ENCODE measurements at regions not wholly inside any gene's neighbourhood (a gene's known extent, or its start where the extent isn't known, plus 50 kb on each side); places are given as distances from the start of the nearest gene placed in this dataset.

GRCh38 chr11:127059286-127059685 lies 58.7 kb upstream of the KIRREL3 start:
- no peaks in the 10 kb centered on the region for H3K27me3 Mint-ChIP-seq (ENCODE audit: insufficient read depth, unreplicated experiment)
- peaks cover 6% of the 10 kb centered on the region for H3K36me3 Mint-ChIP-seq (ENCODE audit: insufficient read depth, unreplicated experiment)
- POLR2A ChIA-PET: no interaction called here
- H3K27ac Mint-ChIP-seq (ENCODE audit: low read depth, unreplicated experiment): no peak overlapping the region
- intact Hi-C loops (cut with micrococcal nuclease): no loop called here
- no peak for TF ChIP-seq CTCF (IDR thresholded peaks at IDR 0.05; ENCODE audit: unreplicated experiment)
- CTCF ChIA-PET: no interaction called here
- no peak for DNase-seq (ENCODE audit: unreplicated experiment)
- H3K9me3 Mint-ChIP-seq (ENCODE audit: unreplicated experiment): peaks cover 28% of the 10 kb centered on the region
- BruUV-seq (replicated peaks): no TSS peak
- no peak overlapping the region for H3K4me3 Mint-ChIP-seq (ENCODE audit: unreplicated experiment)
- no peaks in the 10 kb centered on the region for H3K4me1 Mint-ChIP-seq (ENCODE audit: insufficient read depth, unreplicated experiment)

GRCh38 chr11:127058524-127058923 lies 58.0 kb upstream of the KIRREL3 start:
- ChIA-PET CTCF (no interaction called here), POLR2A (no interaction called here)
- H3K4me3 Mint-ChIP-seq (ENCODE audit: unreplicated experiment): no peak overlapping the region
- H3K36me3 Mint-ChIP-seq (ENCODE audit: insufficient read depth, unreplicated experiment): peaks cover 6% of the 10 kb centered on the region
- no peak for TF ChIP-seq CTCF (IDR thresholded peaks at IDR 0.05; ENCODE audit: unreplicated experiment)
- no peak for DNase-seq (ENCODE audit: unreplicated experiment)
- no peaks in the 10 kb centered on the region for H3K27me3 Mint-ChIP-seq (ENCODE audit: insufficient read depth, unreplicated experiment)
- no peaks in the 10 kb centered on the region for H3K4me1 Mint-ChIP-seq (ENCODE audit: insufficient read depth, unreplicated experiment)
- H3K27ac Mint-ChIP-seq (ENCODE audit: low read depth, unreplicated experiment): no peak overlapping the region
- BruUV-seq (replicated peaks): no TSS peak
- peaks cover 30% of the 10 kb centered on the region for H3K9me3 Mint-ChIP-seq (ENCODE audit: unreplicated experiment)
- intact Hi-C loops (cut with micrococcal nuclease): no loop called here

GRCh38 chr11:127057126-127057525 lies 56.6 kb upstream of the KIRREL3 start:
- DNase-seq (ENCODE audit: unreplicated experiment): no peak
- Mint-ChIP-seq H3K36me3 (ENCODE audit: insufficient read depth, unreplicated experiment) (peaks cover 6% of the 10 kb centered on the region), H3K4me3 (ENCODE audit: unreplicated experiment) (no peak overlapping the region), H3K27ac (ENCODE audit: low read depth, unreplicated experiment) (no peak overlapping the region), H3K9me3 (ENCODE audit: unreplicated experiment) (peaks cover 37% of the 10 kb centered on the region), H3K4me1 (ENCODE audit: insufficient read depth, unreplicated experiment) (no peaks in the 10 kb centered on the region), H3K27me3 (ENCODE audit: insufficient read depth, unreplicated experiment) (no peaks in the 10 kb centered on the region)
- POLR2A ChIA-PET: no interaction called here
- intact Hi-C loops (cut with micrococcal nuclease): no loop called here
- TF ChIP-seq CTCF (IDR thresholded peaks at IDR 0.05; ENCODE audit: unreplicated experiment): no peak
- BruUV-seq (replicated peaks): no TSS peak
- CTCF ChIA-PET: no interaction called here

- DNase-seq (ENCODE audit: unreplicated experiment): peak; percentile 13
- CTCF ChIA-PET: no interaction called here
Observed at GRCh38 chr11:127056338-127056971, 55.9 kb upstream of the KIRREL3 start.

More at GRCh38 chr11:127056338-127056971, 55.9 kb upstream of the KIRREL3 start:
- Mint-ChIP-seq H3K27ac (ENCODE audit: low read depth, unreplicated experiment) (no peak overlapping the region), H3K36me3 (ENCODE audit: insufficient read depth, unreplicated experiment) (peaks cover 6% of the 10 kb centered on the region), H3K27me3 (ENCODE audit: insufficient read depth, unreplicated experiment) (no peaks in the 10 kb centered on the region), H3K4me1 (ENCODE audit: insufficient read depth, unreplicated experiment) (no peaks in the 10 kb centered on the region), H3K4me3 (ENCODE audit: unreplicated experiment) (no peak overlapping the region), H3K9me3 (ENCODE audit: unreplicated experiment) (peaks cover 37% of the 10 kb centered on the region)
- intact Hi-C loops (cut with micrococcal nuclease): no loop called here
- POLR2A ChIA-PET: no interaction called here
- no peak for TF ChIP-seq CTCF (IDR thresholded peaks at IDR 0.05; ENCODE audit: unreplicated experiment)
- BruUV-seq (replicated peaks): no TSS peak

All from MCF 10A (cell line).